ENCODE measurements at regions not wholly inside any gene's neighbourhood (a gene's known extent, or its start where the extent isn't known, plus 50 kb on each side); places are given as distances from the start of the nearest gene placed in this dataset.

- Histone ChIP-seq H3K36me3 (ENCODE audit: control insufficient read depth in 2 of 4, insufficient read depth in 4 of 4, low read length in 3 of 4) (no peaks in the 10 kb centered on the region), H3K56ac (replicated peaks; ENCODE audit: insufficient read length, low read depth, low read length) (no peak overlapping the region), H2AFZ (ENCODE audit: low read length) (no peak overlapping the region), H3K9me3 (ENCODE audit: insufficient read depth in 2 of 2, low read depth in 1 of 2, low read length in 1 of 2) (no peaks in the 10 kb centered on the region), H3K23ac (ENCODE audit: insufficient read length) (no peak overlapping the region), H3K4me3 (ENCODE audit: extremely low read depth in 1 of 4, insufficient read depth in 2 of 4, low read depth in 3 of 4, low read length in 4 of 4) (no peak overlapping the region), H3K4ac (replicated peaks; ENCODE audit: insufficient read length, low read depth, low read length) (no peak overlapping the region), H3K79me2 (ENCODE audit: control insufficient read depth in 1 of 2, insufficient read depth in 2 of 2, low read length in 2 of 2) (no peaks in the 10 kb centered on the region), H4K5ac (ENCODE audit: insufficient read length, low read depth, low read length) (no peak overlapping the region), H3K27me3 (replicated peaks in 1 of 4; ENCODE audit: control insufficient read depth in 3 of 4, extremely low read depth in 1 of 4, insufficient read depth in 3 of 4, low read length in 3 of 4) (no peaks in the 10 kb centered on the region; a peak in 1 of 7 replicates), H2AK5ac (ENCODE audit: low read depth, low read length) (no peak overlapping the region), H3K4me1 (replicated peaks in 1 of 4; ENCODE audit: control insufficient read depth in 3 of 4, insufficient read depth in 4 of 4, low read length in 3 of 4) (peaks cover 0 to 14% (median 7%) of the 10 kb centered on the region in 4 experiments; a peak in 4 of 7 replicates), H3K79me1 (ENCODE audit: low read depth, low read length) (no peaks in the 10 kb centered on the region; the same call in 1 of the 2 replicates), H2BK12ac (ENCODE audit: low read depth, low read length) (no peak overlapping the region), H2BK120ac (replicated peaks; ENCODE audit: low read depth, low read length) (no peak overlapping the region), H2BK20ac (ENCODE audit: low read length) (no peak overlapping the region), H4K20me1 (replicated peaks in 1 of 2; ENCODE audit: control insufficient read depth in 1 of 2, insufficient read depth in 2 of 2, low read length in 2 of 2) (no peaks in the 10 kb centered on the region), H2BK15ac (ENCODE audit: low read length) (no peak overlapping the region), H4K8ac (ENCODE audit: extremely low read depth, insufficient read depth, low read length) (no peak overlapping the region), H4K91ac (replicated peaks; ENCODE audit: insufficient read length, low read length) (no peak overlapping the region), H3K27ac (ENCODE audit: low read depth, low read length) (no peak overlapping the region), H3K9ac (replicated peaks in 1 of 4; ENCODE audit: extremely low read depth in 1 of 4, low read depth in 3 of 4, low read length in 3 of 4) (no peak overlapping the region), H3K18ac (ENCODE audit: extremely low read depth, low read length) (no peak overlapping the region), H2BK5ac (ENCODE audit: low read depth, low read length) (no peak overlapping the region), H3K23me2 (ENCODE audit: low read depth, low read length) (no peaks in the 10 kb centered on the region), H3K14ac (ENCODE audit: insufficient read length) (no peak overlapping the region), H3K4me2 (ENCODE audit: insufficient read depth in 1 of 2, low read depth in 2 of 2, low read length in 2 of 2) (no peak overlapping the region)
- FAIRE-seq (no peak), DNase-seq (ENCODE audit: low read depth in 1 of 2, low spot score in 2 of 2) (no peak)
- 88% methylated on average over 7 of the region's 7 CpGs; no CpG with 5 or more reads in 1 of the 2 experiments for WGBS, 2 experiments (ENCODE audit: extremely low coverage in 1 of 2, insufficient coverage in 1 of 2, insufficient read length in 1 of 2, insufficient replicate concordance in 2 of 2, low coverage in 1 of 2, low lambda C conversion rate in 2 of 2, missing lambda C conversion rate in 1 of 2)
- ChIA-PET CTCF (ENCODE audit: partially characterized antibody) (interaction anchor here (0.7 to 1.7 kb wide), 4 partner anchors 115 to 175 kb away, joined by 3 to 8 read pairs (median 3); no protein-coding TSS in a partner anchor), POLR2A (ENCODE audit: partially characterized antibody) (no interaction called here)
- no peak for TF ChIP-seq SRF (IDR thresholded peaks at IDR 0.05; ENCODE audit: low read depth, low read length)
Measured at GRCh38 chr3:197372047-197372661, 73.7 kb upstream of the DLG1 start.

Data from H1 (cell line).